H9 (cell line): ENCODE measurements at regions not wholly inside any gene's neighbourhood (a gene's known extent, or its start where the extent isn't known, plus 50 kb on each side); places are given as distances from the start of the nearest gene placed in this dataset.

Source experiments
- DNase-seq: peaks from one replicate; pipeline ENCODE4 v3.0.0-alpha.2; 2017
- H2AFZ ChIP-seq: one replicate; pipeline ENCODE4 v1.6.1; 2013; ENCODE audit warnings: mild to moderate bottlenecking, low read length, control low read depth, moderate library complexity
- H2AK5ac ChIP-seq: 2 replicates; pipeline ENCODE4 v1.6.1; 2013; ENCODE audit warnings: low read length, control low read depth, mixed read lengths; ENCODE audit not compliant: insufficient read length
- H2BK120ac ChIP-seq: one replicate; pipeline ENCODE4 v1.6.1; 2013; ENCODE audit warnings: low read depth, mild to moderate bottlenecking, low read length, control low read depth, inconsistent platforms; ENCODE audit not compliant: poor library complexity, severe bottlenecking
- H2BK12ac ChIP-seq: 2 replicates; pipeline ENCODE4 v1.6.1; 2013; ENCODE audit warnings: low read length, control low read depth, mixed read lengths, low read depth; ENCODE audit not compliant: insufficient read length
- H2BK15ac ChIP-seq: 2 replicates; pipeline ENCODE4 v1.6.1; 2013; ENCODE audit warnings: low read depth, low read length, control low read depth
- H2BK20ac ChIP-seq: one replicate; pipeline ENCODE4 v1.6.1; 2013; ENCODE audit warnings: low read depth, mild to moderate bottlenecking, low read length, control low read depth, inconsistent platforms; ENCODE audit not compliant: poor library complexity, severe bottlenecking
- H2BK5ac ChIP-seq: 2 replicates; pipeline ENCODE4 v1.6.1; 2013; ENCODE audit warnings: low read length, control low read depth, mixed read lengths; ENCODE audit not compliant: insufficient read length
- H3K14ac ChIP-seq: 2 replicates; pipeline ENCODE4 v1.6.1; 2013; ENCODE audit warnings: low read length, control low read depth; ENCODE audit not compliant: insufficient read depth
- H3K18ac ChIP-seq: 2 replicates; pipeline ENCODE4 v1.6.1; 2013; ENCODE audit warnings: low read depth, mild to moderate bottlenecking, mixed read lengths, low read length, control low read depth; ENCODE audit not compliant: insufficient read length
- H3K23ac ChIP-seq: 2 replicates; pipeline ENCODE4 v1.6.1; 2013; ENCODE audit warnings: low read length, control low read depth, mixed read lengths, low read depth; ENCODE audit not compliant: insufficient read length
- H3K23me2 ChIP-seq: 2 replicates; pipeline ENCODE4 v1.6.1; 2013; ENCODE audit warnings: low read depth, mild to moderate bottlenecking, mixed read lengths, low read length, control low read depth; ENCODE audit not compliant: insufficient read length, poor library complexity, severe bottlenecking
- H3K27ac ChIP-seq: 2 replicates; pipeline ENCODE4 v1.5.1; 2013; ENCODE audit warnings: low read length, control low read depth, mixed read lengths, low read depth; ENCODE audit not compliant: insufficient read length
- H3K27me3 ChIP-seq: 2 replicates; pipeline ENCODE4 v1.6.1; 2013; ENCODE audit warnings: low read length, control low read depth, inconsistent platforms; ENCODE audit not compliant: insufficient read depth
- H3K4ac ChIP-seq: 2 replicates; pipeline ENCODE4 v1.6.1; 2013; ENCODE audit warnings: low read depth, mild to moderate bottlenecking, control low read depth, inconsistent platforms, low read length, moderate library complexity
- H3K4me1 ChIP-seq: 2 replicates; pipeline ENCODE4 v1.6.1; 2013; ENCODE audit warnings: low read length, control low read depth, inconsistent platforms; ENCODE audit not compliant: insufficient read depth
- H3K4me2 ChIP-seq: 2 replicates; pipeline ENCODE4 v1.6.1; 2013; ENCODE audit warnings: low read length, control low read depth, mixed read lengths; ENCODE audit not compliant: insufficient read length, insufficient read depth
- H3K56ac ChIP-seq: 2 replicates; pipeline ENCODE4 v1.6.1; 2013; ENCODE audit warnings: low read depth, mild to moderate bottlenecking, mixed read lengths, low read length, control low read depth; ENCODE audit not compliant: insufficient read length
- H3K79me1 ChIP-seq: 2 replicates; pipeline ENCODE4 v1.6.1; 2013; ENCODE audit warnings: low read depth, mild to moderate bottlenecking, moderate library complexity, low read length, control low read depth, inconsistent platforms; ENCODE audit not compliant: insufficient read depth, poor library complexity, severe bottlenecking
- H3K79me2 ChIP-seq: 2 replicates; pipeline ENCODE4 v1.6.1; 2013; ENCODE audit warnings: low read length, control low read depth, inconsistent platforms; ENCODE audit not compliant: insufficient read depth
- H3K9ac ChIP-seq: 2 replicates; pipeline ENCODE4 v1.6.1; 2013; ENCODE audit warnings: low read length, control low read depth, mixed read lengths; ENCODE audit not compliant: insufficient read length; ENCODE audit errors: extremely low read depth
- H3K9me3 ChIP-seq: one replicate; pipeline ENCODE4 v1.6.1; 2013; ENCODE audit warnings: low read depth, low read length, inconsistent platforms; ENCODE audit not compliant: control insufficient read depth
- H3T11ph ChIP-seq: one replicate; pipeline ENCODE4 v1.6.1; 2013; ENCODE audit warnings: mild to moderate bottlenecking, low read length, control low read depth, inconsistent platforms
- H4K20me1 ChIP-seq: one replicate; pipeline ENCODE4 v1.6.1; 2013; ENCODE audit not compliant: control insufficient read depth, insufficient read length, insufficient read depth
- H4K5ac ChIP-seq: 2 replicates; pipeline ENCODE4 v1.6.1; 2013; ENCODE audit warnings: low read depth, mild to moderate bottlenecking, mixed read lengths, low read length, control low read depth; ENCODE audit not compliant: insufficient read length
- H4K8ac ChIP-seq: replicated peaks from 2 replicates; pipeline ENCODE4 v1.6.1; 2013; ENCODE audit warnings: low read length, control low read depth, mixed read lengths, low read depth; ENCODE audit not compliant: insufficient read length
- H4K91ac ChIP-seq: 2 replicates; pipeline ENCODE4 v1.6.1; 2013; ENCODE audit warnings: low read depth, mild to moderate bottlenecking, moderate library complexity, mixed read lengths, low read length, control low read depth; ENCODE audit not compliant: insufficient read length
- H3K27ac Mint-ChIP-seq, 3 experiments: 2 replicates in 2 of 3; 3 replicates in 1 of 3; pipeline ENCODE4 v1.8.0; 2020 to 2021; ENCODE audit warnings: mixed read lengths in 3 of 3, mild to moderate bottlenecking in 1 of 3, moderate library complexity in 1 of 3
- H3K27me3 Mint-ChIP-seq: 2 replicates; pipeline ENCODE4 v1.8.0; 2021; ENCODE audit warnings: low read depth, mild to moderate bottlenecking, moderate library complexity, mixed read lengths
- H3K36me3 Mint-ChIP-seq, 3 experiments: 2 replicates in 2 of 3; 3 replicates in 1 of 3; pipeline ENCODE4 v1.8.0; 2020 to 2021; ENCODE audit warnings: low read depth in 3 of 3, mixed read lengths in 3 of 3; ENCODE audit not compliant: insufficient read depth in 1 of 3
- H3K4me1 Mint-ChIP-seq, 2 experiments: 2 replicates each; pipeline ENCODE4 v1.8.0; 2020; ENCODE audit warnings: mixed read lengths in 2 of 2
- H3K4me3 Mint-ChIP-seq, 2 experiments: 2 replicates in 1 of 2; 3 replicates in 1 of 2; pipeline ENCODE4 v1.8.0; 2020 to 2021; ENCODE audit warnings: mild to moderate bottlenecking in 2 of 2, mixed read lengths in 2 of 2, moderate library complexity in 1 of 2
- H3K9me3 Mint-ChIP-seq, 2 experiments: 2 replicates in 1 of 2; 3 replicates in 1 of 2; pipeline ENCODE4 v1.8.0; 2020; ENCODE audit warnings: mild to moderate bottlenecking in 2 of 2, mixed read lengths in 2 of 2, moderate library complexity in 1 of 2
- WGBS: extraction: QIAGEN DNeasy Blood & Tissue Kit; methylation state at CpG from one replicate; pipeline ENCODE4 v1.1.7; 2013; ENCODE audit warnings: missing lambda C conversion rate, low lambda C conversion rate, mixed read lengths; ENCODE audit not compliant: insufficient read length; ENCODE audit errors: extremely low coverage; 5-methylcytosine and 5-hydroxymethylcytosine counted together
- TF ChIP-seq, protein P1 (sequence below): fragments of 200-600 bp; sonication (generic); conservative IDR thresholded peaks from 3 replicates; pipeline ENCODE4 v1.8.0; 2021; ENCODE audit warnings: antibody characterized with exemption, mild to moderate bottlenecking

DNA sequence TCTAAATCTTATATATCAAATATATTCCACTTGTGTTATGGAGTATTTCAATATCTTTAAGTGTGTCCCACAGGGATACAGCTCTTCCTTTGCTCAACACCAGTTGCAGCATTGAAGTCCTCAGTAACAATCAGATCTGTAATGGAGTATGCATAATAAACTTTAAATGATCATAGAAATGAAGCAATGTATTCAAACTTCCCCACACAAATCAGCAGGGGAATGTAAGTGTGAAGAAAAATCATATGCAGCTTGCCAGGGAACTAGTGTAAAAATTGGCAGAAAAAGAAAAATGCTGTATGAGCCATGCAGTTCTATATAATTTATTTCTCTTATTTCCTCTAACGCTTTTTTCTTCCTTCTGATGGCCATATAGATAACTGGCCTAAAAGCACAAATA is 444.3 kb upstream of the VSTM2A start:
- Histone ChIP-seq H3K23ac (no peak overlapping the region), H4K20me1 (no peaks in the 10 kb centered on the region), H2BK120ac (no peak overlapping the region), H3K79me1 (no peaks in the 10 kb centered on the region), H2BK20ac (no peak overlapping the region), H3K4ac (no peak overlapping the region), H2BK5ac (no peak overlapping the region), H3K23me2 (no peaks in the 10 kb centered on the region), H3K14ac (no peak overlapping the region), H3K27me3 (no peaks in the 10 kb centered on the region), H3K27ac (no peak overlapping the region), H4K5ac (no peak overlapping the region), H4K91ac (no peak overlapping the region), H4K8ac (no peak overlapping the region), H3K9me3 (no peaks in the 10 kb centered on the region), H3K18ac (no peak overlapping the region), H3K56ac (no peak overlapping the region), H3K4me1 (no peaks in the 10 kb centered on the region), H2BK12ac (no peak overlapping the region), H3K79me2 (no peaks in the 10 kb centered on the region), H2BK15ac (no peak overlapping the region), H2AFZ (no peak overlapping the region), H3K9ac (no peak overlapping the region), H3K4me2 (no peak overlapping the region), H2AK5ac (no peak overlapping the region), H3T11ph (no peak overlapping the region)
- Mint-ChIP-seq H3K27me3 (no peaks in the 10 kb centered on the region), H3K36me3 (peaks cover 0 to 6% (median 0%) of the 10 kb centered on the region in 3 experiments; a peak in 2 of 7 replicates), H3K27ac (no peak overlapping the region), H3K9me3 (peaks cover 3 to 5% of the 10 kb centered on the region in 2 experiments; a peak in 3 of 5 replicates), H3K4me1 (peaks cover 11 to 12% of the 10 kb centered on the region in 2 experiments), H3K4me3 (no peak overlapping the region)
- TF ChIP-seq, protein P1, sequence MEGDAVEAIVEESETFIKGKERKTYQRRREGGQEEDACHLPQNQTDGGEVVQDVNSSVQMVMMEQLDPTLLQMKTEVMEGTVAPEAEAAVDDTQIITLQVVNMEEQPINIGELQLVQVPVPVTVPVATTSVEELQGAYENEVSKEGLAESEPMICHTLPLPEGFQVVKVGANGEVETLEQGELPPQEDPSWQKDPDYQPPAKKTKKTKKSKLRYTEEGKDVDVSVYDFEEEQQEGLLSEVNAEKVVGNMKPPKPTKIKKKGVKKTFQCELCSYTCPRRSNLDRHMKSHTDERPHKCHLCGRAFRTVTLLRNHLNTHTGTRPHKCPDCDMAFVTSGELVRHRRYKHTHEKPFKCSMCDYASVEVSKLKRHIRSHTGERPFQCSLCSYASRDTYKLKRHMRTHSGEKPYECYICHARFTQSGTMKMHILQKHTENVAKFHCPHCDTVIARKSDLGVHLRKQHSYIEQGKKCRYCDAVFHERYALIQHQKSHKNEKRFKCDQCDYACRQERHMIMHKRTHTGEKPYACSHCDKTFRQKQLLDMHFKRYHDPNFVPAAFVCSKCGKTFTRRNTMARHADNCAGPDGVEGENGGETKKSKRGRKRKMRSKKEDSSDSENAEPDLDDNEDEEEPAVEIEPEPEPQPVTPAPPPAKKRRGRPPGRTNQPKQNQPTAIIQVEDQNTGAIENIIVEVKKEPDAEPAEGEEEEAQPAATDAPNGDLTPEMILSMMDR = no peak
- no CpG with 5 or more reads among the region's 1 CpG for WGBS
- no peak for DNase-seq
